SU-DHL-6 (cell line): ENCODE measurements at regions not wholly inside any gene's neighbourhood (a gene's known extent, or its start where the extent isn't known, plus 50 kb on each side); places are given as distances from the start of the nearest gene placed in this dataset.
"Not testable (repeated sequence)": the region's sequence is repeated elsewhere in the genome, so short reads cannot be mapped to it uniquely, and the experiment has no call there.

Source experiments
- H2AFZ ChIP-seq: fragments of 200-600 bp; sonication (generic); 2 replicates; pipeline ENCODE4 v1.6.1; 2014; ENCODE audit warnings: low read depth, mild to moderate bottlenecking, moderate library complexity, mixed read lengths, antibody characterized with exemption, low read length; ENCODE audit not compliant: severe bottlenecking
- H3F3A ChIP-seq: fragments of 200-600 bp; shearing (Covaris generic); 2 replicates; pipeline ENCODE4 v1.6.0; 2016; ENCODE audit warnings: antibody characterized with exemption, mild to moderate bottlenecking; ENCODE audit not compliant: insufficient read depth
- H3K27ac ChIP-seq: fragments of 200-600 bp; sonication (generic); 2 replicates; pipeline ENCODE4 v1.5.1; 2016; ENCODE audit warnings: low read depth, mild to moderate bottlenecking, low read length, moderate library complexity, mixed read lengths
- H3K27me3 ChIP-seq: fragments of 200-600 bp; sonication (generic), shearing (Covaris generic); 2 replicates; pipeline ENCODE4 v1.6.0; 2014; ENCODE audit warnings: mild to moderate bottlenecking, low read length
- H3K36me3 ChIP-seq: fragments of 200-600 bp; sonication (generic); 2 replicates; pipeline ENCODE4 v1.6.1; 2014; ENCODE audit warnings: mild to moderate bottlenecking, low read length, mixed read lengths
- H3K4me2 ChIP-seq: fragments of 300-600, 200-600 bp; shearing (Covaris generic), sonication (generic); 2 replicates; pipeline ENCODE4 v1.6.0; 2014; ENCODE audit warnings: low read length, low read depth, mild to moderate bottlenecking; ENCODE audit not compliant: poor library complexity, severe bottlenecking
- H3K4me3 ChIP-seq: fragments of 200-600 bp; sonication (generic); 2 replicates; pipeline ENCODE4 v1.5.1; 2014; ENCODE audit warnings: antibody characterized with exemption, low read length, mild to moderate bottlenecking, mixed read lengths; ENCODE audit not compliant: insufficient read depth, poor library complexity, severe bottlenecking
- H3K79me2 ChIP-seq: fragments of 200-600 bp; sonication (generic); 2 replicates; pipeline ENCODE4 v1.6.1; 2014; ENCODE audit warnings: mild to moderate bottlenecking, low read length, moderate library complexity; ENCODE audit not compliant: insufficient read depth
- H3K9ac ChIP-seq: fragments of 200-600 bp; sonication (generic); 2 replicates; pipeline ENCODE4 v1.7.0; 2014; ENCODE audit warnings: mild to moderate bottlenecking, low read length
- H3K9me2 ChIP-seq: fragments of 200-600 bp; sonication (generic); replicated peaks from 2 replicates; pipeline ENCODE4 v1.6.1; 2014; ENCODE audit warnings: low read length; ENCODE audit not compliant: insufficient read depth
- H3K9me3 ChIP-seq: fragments of 200-600 bp; sonication (generic); 2 replicates; pipeline ENCODE4 v1.6.1; 2014; ENCODE audit warnings: low read length, mixed read lengths; ENCODE audit not compliant: insufficient read depth
- H4K20me1 ChIP-seq: fragments of 200-600 bp; sonication (generic); 2 replicates; pipeline ENCODE4 v1.6.1; 2014; ENCODE audit warnings: low read depth, mild to moderate bottlenecking, antibody characterized with exemption, low read length, moderate library complexity, mixed read lengths
- EZH2phosphoT487 ChIP-seq: fragments of 200-600 bp; sonication (generic), shearing (Covaris generic); conservative IDR thresholded peaks from 2 replicates; pipeline ENCODE4 v1.6.1; 2018; ENCODE audit warnings: mild to moderate bottlenecking, antibody characterized with exemption, low read length, moderate library complexity, mixed read lengths
- TF ChIP-seq, protein P1 (sequence below): fragments of 200-600 bp; sonication (generic); IDR thresholded peaks from one replicate; pipeline ENCODE4 v1.5.1; 2017; ENCODE audit warnings: antibody characterized with exemption, mild to moderate bottlenecking, low read length, moderate library complexity; ENCODE audit not compliant: insufficient read depth, poor library complexity, severe bottlenecking

DNA sequence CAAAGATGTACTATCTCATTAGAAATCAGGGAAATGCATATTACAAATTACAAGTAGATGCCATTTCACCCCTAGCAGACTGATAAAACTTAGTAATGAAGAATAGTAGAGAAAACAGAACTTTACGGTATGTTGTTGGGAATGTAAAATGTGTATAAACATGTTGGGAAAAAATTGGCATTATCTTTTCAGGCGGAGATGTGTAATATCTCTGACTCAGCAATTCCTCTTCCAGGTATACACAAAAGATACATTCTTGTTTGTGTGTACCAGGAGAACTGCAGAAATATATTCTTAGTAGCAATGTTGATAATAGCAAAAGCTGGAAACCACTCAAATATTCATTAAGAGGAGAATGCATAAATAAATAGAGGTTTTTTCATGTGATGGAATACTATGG, 204.5 kb downstream of the LPIN1 start:
- no peak overlapping the region for H3K27ac ChIP-seq
- no peak overlapping the region for H2AFZ ChIP-seq
- no peak for TF ChIP-seq EZH2phosphoT487
- TF ChIP-seq, protein P1, sequence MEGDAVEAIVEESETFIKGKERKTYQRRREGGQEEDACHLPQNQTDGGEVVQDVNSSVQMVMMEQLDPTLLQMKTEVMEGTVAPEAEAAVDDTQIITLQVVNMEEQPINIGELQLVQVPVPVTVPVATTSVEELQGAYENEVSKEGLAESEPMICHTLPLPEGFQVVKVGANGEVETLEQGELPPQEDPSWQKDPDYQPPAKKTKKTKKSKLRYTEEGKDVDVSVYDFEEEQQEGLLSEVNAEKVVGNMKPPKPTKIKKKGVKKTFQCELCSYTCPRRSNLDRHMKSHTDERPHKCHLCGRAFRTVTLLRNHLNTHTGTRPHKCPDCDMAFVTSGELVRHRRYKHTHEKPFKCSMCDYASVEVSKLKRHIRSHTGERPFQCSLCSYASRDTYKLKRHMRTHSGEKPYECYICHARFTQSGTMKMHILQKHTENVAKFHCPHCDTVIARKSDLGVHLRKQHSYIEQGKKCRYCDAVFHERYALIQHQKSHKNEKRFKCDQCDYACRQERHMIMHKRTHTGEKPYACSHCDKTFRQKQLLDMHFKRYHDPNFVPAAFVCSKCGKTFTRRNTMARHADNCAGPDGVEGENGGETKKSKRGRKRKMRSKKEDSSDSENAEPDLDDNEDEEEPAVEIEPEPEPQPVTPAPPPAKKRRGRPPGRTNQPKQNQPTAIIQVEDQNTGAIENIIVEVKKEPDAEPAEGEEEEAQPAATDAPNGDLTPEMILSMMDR: no peak
- H3K36me3 ChIP-seq: no peaks in the 10 kb centered on the region
- no peaks in the 10 kb centered on the region for H4K20me1 ChIP-seq
- H3K9ac ChIP-seq: no peak overlapping the region
- no peaks in the 10 kb centered on the region for H3K9me2 ChIP-seq
- no peak overlapping the region for H3K4me2 ChIP-seq
- no peaks in the 10 kb centered on the region for H3K27me3 ChIP-seq
- peaks cover 6% of the 10 kb centered on the region; the same call in 1 of the 2 replicates for H3F3A ChIP-seq
- no peaks in the 10 kb centered on the region for H3K79me2 ChIP-seq
- no peak overlapping the region for H3K4me3 ChIP-seq
- no peaks in the 10 kb centered on the region for H3K9me3 ChIP-seq

DNA sequence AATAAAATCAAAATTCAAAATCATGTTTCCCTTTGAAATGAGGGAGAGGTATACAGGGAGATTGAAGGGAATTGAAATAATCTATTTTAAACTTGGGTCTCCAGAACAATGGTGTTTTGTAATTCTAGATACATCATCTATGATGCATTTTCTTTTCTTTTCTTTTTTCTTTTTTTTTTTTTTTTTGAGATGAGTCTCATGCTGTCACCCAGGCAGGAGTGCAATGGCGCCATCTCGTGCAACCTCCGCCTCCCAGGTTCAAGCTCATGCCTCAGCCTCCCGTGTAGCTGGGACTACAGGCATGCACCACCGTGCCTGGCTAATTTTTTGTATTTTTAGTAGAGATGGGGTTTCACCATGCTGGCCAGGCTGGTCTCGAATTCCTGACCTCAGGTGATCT, 205.1 kb downstream of the LPIN1 start:
- not testable (repeated sequence) for H2AFZ ChIP-seq, H3K27me3 ChIP-seq, H4K20me1 ChIP-seq, H3K36me3 ChIP-seq, H3K27ac ChIP-seq, H3K9me2 ChIP-seq, H3K4me3 ChIP-seq, H3K9me3 ChIP-seq, H3K4me2 ChIP-seq, H3F3A ChIP-seq, H3K79me2 ChIP-seq, H3K9ac ChIP-seq

DNA sequence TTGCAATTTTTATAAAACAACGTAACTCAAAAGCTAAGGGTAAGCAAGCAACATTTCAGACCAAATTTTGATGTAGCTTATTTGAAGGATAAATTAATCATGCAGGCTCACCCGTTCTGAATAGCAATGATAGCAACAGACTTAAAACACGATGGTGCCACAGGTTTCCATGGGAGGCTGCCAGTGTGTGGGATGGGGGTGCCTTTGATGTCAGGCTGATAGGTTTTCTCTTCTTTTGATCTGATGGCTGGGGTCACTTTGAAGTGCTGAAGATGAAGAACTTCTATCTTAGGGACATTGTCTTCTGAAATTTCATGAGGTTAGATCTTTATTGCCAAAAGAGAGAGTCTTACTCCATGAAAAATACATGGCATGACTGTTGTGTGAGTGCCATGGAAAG, 206.8 kb downstream of the LPIN1 start:
- H3K9me3 ChIP-seq: no peaks in the 10 kb centered on the region
- H3K27me3 ChIP-seq: no peaks in the 10 kb centered on the region
- no peak overlapping the region for H3K4me2 ChIP-seq
- no peaks in the 10 kb centered on the region for H3K79me2 ChIP-seq
- no peak overlapping the region for H2AFZ ChIP-seq
- H3F3A ChIP-seq: peaks cover 6% of the 10 kb centered on the region; the same call in 1 of the 2 replicates
- H3K9me2 ChIP-seq: no peaks in the 10 kb centered on the region
- H3K4me3 ChIP-seq: no peak overlapping the region
- H3K9ac ChIP-seq: no peak overlapping the region
- no peak for TF ChIP-seq EZH2phosphoT487
- TF ChIP-seq, protein P1: no peak
- no peaks in the 10 kb centered on the region for H3K36me3 ChIP-seq
- no peak overlapping the region for H3K27ac ChIP-seq
- H4K20me1 ChIP-seq: no peaks in the 10 kb centered on the region

DNA sequence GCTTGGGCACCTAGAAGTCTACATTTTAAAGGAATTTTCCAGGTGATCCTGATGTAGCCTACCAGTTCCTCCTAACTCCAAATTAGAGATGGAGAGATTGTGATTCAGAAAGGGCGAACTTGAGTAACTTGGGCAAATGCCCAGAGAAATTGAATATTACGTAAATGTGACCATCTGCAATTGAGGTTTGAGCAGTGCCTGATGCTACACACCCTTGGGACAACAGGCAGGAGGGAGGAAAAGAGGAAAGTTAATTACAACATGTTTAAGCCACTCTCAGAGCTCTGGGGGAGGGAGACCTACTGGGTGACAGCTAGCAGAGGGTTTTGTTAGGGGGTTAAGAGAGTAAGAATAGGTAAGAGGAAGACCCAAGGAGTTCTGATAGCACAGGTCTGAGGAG, 208.9 kb downstream of the LPIN1 start:
- Histone ChIP-seq H3K79me2 (no peaks in the 10 kb centered on the region), H3K9ac (no peak overlapping the region), H3F3A (no peaks in the 10 kb centered on the region), H3K4me2 (no peak overlapping the region), H3K9me3 (no peaks in the 10 kb centered on the region), H3K27me3 (no peaks in the 10 kb centered on the region), H4K20me1 (no peaks in the 10 kb centered on the region), H2AFZ (no peak overlapping the region), H3K27ac (no peak overlapping the region), H3K4me3 (no peak overlapping the region), H3K36me3 (no peaks in the 10 kb centered on the region), H3K9me2 (no peaks in the 10 kb centered on the region)
- no peak for TF ChIP-seq EZH2phosphoT487
- TF ChIP-seq, protein P1: no peak
